Right lobe of liver (tissue), 6 donors: ENCODE measurements at regions not wholly inside any gene's neighbourhood (a gene's known extent, or its start where the extent isn't known, plus 50 kb on each side); places are given as distances from the start of the nearest gene placed in this dataset.

Experiments
- ATAC-seq, 4 donors: fragments of 200-7000 bp; cut with Tn5 transposase; one replicate each; pipeline ENCODE4 v1.9.1; 2020; ENCODE audit warnings: mild to moderate bottlenecking in 4 of 4, moderate library complexity in 4 of 4
- DNase-seq, 3 donors: peaks; one replicate each; pipeline ENCODE4 v3.0.0-alpha.2; 2020
- H3K27ac ChIP-seq, 3 donors: fragments of 200-600 bp; one replicate each; pipeline ENCODE4 v1.8.0; 2022
- H3K27me3 ChIP-seq, 2 donors: fragments of 200-600 bp; one replicate each; pipeline ENCODE4 v1.8.0; 2022
- H3K36me3 ChIP-seq, 4 donors: fragments of 200-600 bp; sonication (generic) in 1 of 4; one replicate each; pipeline versions ENCODE4 v1.5.1 to v1.8.0; 2017 to 2022; ENCODE audit warnings: control low read depth in 1 of 4
- H3K4me1 ChIP-seq, 4 donors: fragments of 200-600 bp; sonication (generic) in 1 of 4; one replicate each; pipeline versions ENCODE4 v1.5.1 to v1.8.0; 2017 to 2022; ENCODE audit warnings: control low read depth in 1 of 4
- H3K4me3 ChIP-seq, 3 donors: fragments of 200-600 bp; one replicate each; pipeline ENCODE4 v1.8.0; 2022
- H3K9me3 ChIP-seq, 4 donors: fragments of 200-600 bp; sonication (generic) in 1 of 4; one replicate each; pipeline versions ENCODE4 v1.5.1 to v1.8.0; 2017 to 2022; ENCODE audit warnings: control low read depth in 1 of 4
- CTCF ChIP-seq, 4 donors: fragments of 200-600 bp in 3 of 4; fragments of 450-650 bp in 1 of 4; IDR thresholded peaks; one replicate each; pipeline versions ENCODE4 v1.5.1 to v1.8.0; 2016 to 2022; ENCODE audit warnings: antibody characterized with exemption in 4 of 4, mild to moderate bottlenecking in 2 of 4
- POLR2A ChIP-seq: fragments of 450-650 bp; IDR thresholded peaks from one replicate; pipeline ENCODE4 v1.6.1; 2017; ENCODE audit warnings: antibody characterized with exemption, mild to moderate bottlenecking
- WGBS: methylation state at CpG from one replicate; pipeline ENCODE4 v1.1.6; 2018; ENCODE audit warnings: low coverage, low lambda C conversion rate; ENCODE audit not compliant: insufficient coverage; ENCODE audit errors: missing lambda C conversion rate; 5-methylcytosine and 5-hydroxymethylcytosine counted together
- intact Hi-C, 2 donors: fragments of 100-400 bp; cut with DNase I; formaldehyde crosslinking; loops; one replicate each; pipeline versions ENCODE4 v1.11.2 to v1.14.1; 2022
- donor health status: DM: no; HTN: yes; CAD: no.
- donor health status: DM: no; HTN: no; CAD: no.
- donor health status: DM: no; HTN: no; CAD: no.
- donor health status: DM: no; HTN: yes; CAD: no.
- donor health status: DM: no; HTN: yes; CAD: no.

GRCh38 chr2:223475901-223476300 lies 126.3 kb downstream of the SCG2 start:
- no peak for ATAC-seq
- 73% methylated on average over 2 of the region's 2 CpGs for WGBS
- H3K27ac ChIP-seq, result no peak overlapping the region
- H3K9me3 ChIP-seq, result no peaks in the 10 kb centered on the region
- no peaks in the 10 kb centered on the region for H3K27me3 ChIP-seq
- H3K36me3 ChIP-seq, result no peaks in the 10 kb centered on the region
- TF ChIP-seq CTCF (IDR thresholded peaks at IDR 0.05), result no peak
- no peak for TF ChIP-seq POLR2A
- H3K4me1 ChIP-seq, result no peaks in the 10 kb centered on the region
- DNase-seq, result no peak
- intact Hi-C loops, result no loop called here
- H3K4me3 ChIP-seq, result no peak overlapping the region

- no peak overlapping the region for H3K4me3 ChIP-seq
- H3K4me1 ChIP-seq, result no peaks in the 10 kb centered on the region
- H3K9me3 ChIP-seq, result no peaks in the 10 kb centered on the region
- no peak overlapping the region for H3K27ac ChIP-seq
- no peaks in the 10 kb centered on the region for H3K27me3 ChIP-seq
- DNase-seq, result no peak
- ATAC-seq, result no peak
- no peaks in the 10 kb centered on the region for H3K36me3 ChIP-seq
- WGBS, result 80% methylated on average over 1 of the region's 1 CpG
- intact Hi-C loops, result no loop called here
- no peak for TF ChIP-seq POLR2A
- TF ChIP-seq CTCF (IDR thresholded peaks at IDR 0.05), result no peak
Observed at GRCh38 chr2:223477318-223477717, 124.8 kb downstream of the SCG2 start.

GRCh38 chr2:223481486-223481885 lies 120.7 kb downstream of the SCG2 start:
- no peak for DNase-seq
- 51% methylated on average over 5 of the region's 5 CpGs for whole genome bisulfite sequencing
- TF ChIP-seq CTCF (IDR thresholded peaks at IDR 0.05) (no peak), POLR2A (no peak)
- H3K36me3 ChIP-seq, result no peaks in the 10 kb centered on the region
- no peak overlapping the region for H3K27ac ChIP-seq
- no peaks in the 10 kb centered on the region for H3K9me3 ChIP-seq
- intact Hi-C loops, result no loop called here
- no peaks in the 10 kb centered on the region for H3K4me1 ChIP-seq
- no peak for ATAC-seq
- H3K4me3 ChIP-seq, result no peak overlapping the region
- no peaks in the 10 kb centered on the region for H3K27me3 ChIP-seq

GRCh38 chr2:223486751-223487150 lies 115.4 kb downstream of the SCG2 start:
- TF ChIP-seq CTCF (IDR thresholded peaks at IDR 0.05) (no peak), POLR2A (no peak)
- Histone ChIP-seq H3K9me3 (no peaks in the 10 kb centered on the region), H3K36me3 (no peaks in the 10 kb centered on the region), H3K4me1 (no peaks in the 10 kb centered on the region), H3K27me3 (no peaks in the 10 kb centered on the region), H3K4me3 (no peak overlapping the region), H3K27ac (no peak overlapping the region)
- intact Hi-C loops, result no loop called here
- DNase-seq (no peak), ATAC-seq (no peak)

- no peak for ATAC-seq
- Histone ChIP-seq H3K4me1 (no peaks in the 10 kb centered on the region), H3K9me3 (no peaks in the 10 kb centered on the region), H3K4me3 (no peak overlapping the region), H3K36me3 (no peaks in the 10 kb centered on the region), H3K27ac (no peak overlapping the region), H3K27me3 (no peaks in the 10 kb centered on the region)
- WGBS, result 42% methylated on average over 2 of the region's 2 CpGs
- intact Hi-C loops, result no loop called here
- TF ChIP-seq POLR2A (no peak), CTCF (IDR thresholded peaks at IDR 0.05) (no peak)
- DNase-seq, result no peak
Observed at GRCh38 chr2:223487214-223487846, 114.8 kb downstream of the SCG2 start.
